SK-N-MC (cell line): ENCODE measurements at regions not wholly inside any gene's neighbourhood (a gene's known extent, or its start where the extent isn't known, plus 50 kb on each side); places are given as distances from the start of the nearest gene placed in this dataset.
"Not testable (repeated sequence)": the region's sequence is repeated elsewhere in the genome, so short reads cannot be mapped to it uniquely, and the experiment has no call there.

Experiments
- DNase-seq: peaks from one replicate; pipeline ENCODE4 v3.0.0-alpha.2; 2011; ENCODE audit warnings: low read depth, low spot score
- H3K27ac ChIP-seq: fragments of 200-600 bp; sonication (generic); 2 replicates; pipeline ENCODE4 v1.5.1; 2016; ENCODE audit warnings: mixed run types
- H3K36me3 ChIP-seq: fragments of 200-600 bp; sonication (generic); 2 replicates; pipeline ENCODE4 v1.6.1; 2017; ENCODE audit warnings: antibody characterized with exemption, low read length, mixed read lengths; ENCODE audit not compliant: insufficient read depth
- H3K4me3 ChIP-seq: fragments of 200-600 bp; sonication (generic); 2 replicates; pipeline ENCODE4 v1.5.1; 2016
- H3K9ac ChIP-seq: fragments of 200-600 bp; sonication (generic); 2 replicates; pipeline ENCODE4 v1.8.0; 2017; ENCODE audit warnings: mixed run types, mixed read lengths; ENCODE audit not compliant: insufficient read length
- H3K9me3 ChIP-seq: fragments of 200-600 bp; sonication (generic); 2 replicates; pipeline ENCODE4 v1.6.1; 2017; ENCODE audit warnings: low read depth, mild to moderate bottlenecking, antibody characterized with exemption, low read length, moderate library complexity, mixed read lengths
- EZH2 ChIP-seq: fragments of 200-600 bp; sonication (generic); IDR thresholded peaks from one replicate; pipeline ENCODE4 v1.6.1; 2017; ENCODE audit warnings: antibody characterized with exemption
- FOXP2 ChIP-seq: optimal IDR thresholded peaks from 2 replicates; pipeline ENCODE3; 2011; ENCODE audit warnings: mild to moderate bottlenecking, moderate library complexity; ENCODE audit not compliant: insufficient read depth; ENCODE audit errors: extremely low read length, control extremely low read depth
- POLR2AphosphoS5 ChIP-seq: IDR thresholded peaks from 2 replicates; pipeline ENCODE4 v1.6.1; 2012; ENCODE audit warnings: mild to moderate bottlenecking, low read depth, low read length, borderline replicate concordance

DNA sequence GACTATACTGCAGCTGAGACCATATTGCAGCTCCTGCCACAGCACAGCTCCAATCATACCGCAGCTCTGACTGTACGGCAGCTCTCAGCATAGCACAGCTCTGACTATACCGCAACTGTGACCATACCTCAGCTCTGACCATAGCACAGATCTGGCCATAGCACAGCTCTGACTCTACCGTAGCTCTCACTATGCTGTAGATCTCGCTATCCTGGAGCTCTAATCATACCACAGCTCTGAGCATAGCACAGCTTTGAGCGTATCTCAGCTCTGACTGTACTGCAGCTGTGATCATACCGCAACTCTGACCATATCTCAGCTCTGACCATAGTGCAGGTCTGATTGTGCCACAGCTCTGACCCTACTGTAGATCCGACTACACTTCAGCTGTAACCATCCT is 139.2 kb downstream of the ASMT start:
- H3K27ac ChIP-seq: no peak overlapping the region
- DNase-seq: no peak
- H3K9me3 ChIP-seq: no peaks in the 10 kb centered on the region
- no peaks in the 10 kb centered on the region for H3K36me3 ChIP-seq
- no peak overlapping the region for H3K9ac ChIP-seq
- TF ChIP-seq POLR2AphosphoS5: no peak
- TF ChIP-seq FOXP2: no peak
- TF ChIP-seq EZH2: no peak
- H3K4me3 ChIP-seq: no peak overlapping the region

DNA sequence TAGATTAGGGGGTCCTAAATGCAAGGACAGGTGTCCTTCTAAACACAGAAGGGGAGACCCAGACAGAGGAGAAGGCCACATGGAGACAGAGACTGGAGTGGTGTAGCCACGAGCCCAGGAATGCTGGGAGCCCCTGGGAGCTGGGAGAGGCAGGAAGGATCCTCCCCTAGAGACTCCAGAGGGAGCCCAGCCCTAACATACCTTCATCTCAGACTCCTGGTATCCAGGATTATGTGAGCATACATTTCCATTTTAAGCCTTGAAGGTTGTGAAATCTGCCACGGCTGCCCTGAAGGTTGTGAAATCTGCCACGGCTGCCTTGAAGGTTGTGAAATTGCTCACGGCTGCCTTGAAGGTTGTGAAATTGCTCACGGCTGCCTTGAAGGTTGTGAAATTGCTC is 148.4 kb downstream of the ASMT start:
- Histone ChIP-seq H3K9ac (no peak overlapping the region), H3K9me3 (no peaks in the 10 kb centered on the region), H3K36me3 (no peaks in the 10 kb centered on the region), H3K4me3 (0 out of 2 replicates have a peak overlapping the region, but pooled peaks have one; percentile 30), H3K27ac (peak overlapping the region; percentile 77; the same call in 1 of the 2 replicates)
- TF ChIP-seq POLR2AphosphoS5 (no peak), EZH2 (no peak), FOXP2 (no peak)
- DNase-seq: no peak

DNA sequence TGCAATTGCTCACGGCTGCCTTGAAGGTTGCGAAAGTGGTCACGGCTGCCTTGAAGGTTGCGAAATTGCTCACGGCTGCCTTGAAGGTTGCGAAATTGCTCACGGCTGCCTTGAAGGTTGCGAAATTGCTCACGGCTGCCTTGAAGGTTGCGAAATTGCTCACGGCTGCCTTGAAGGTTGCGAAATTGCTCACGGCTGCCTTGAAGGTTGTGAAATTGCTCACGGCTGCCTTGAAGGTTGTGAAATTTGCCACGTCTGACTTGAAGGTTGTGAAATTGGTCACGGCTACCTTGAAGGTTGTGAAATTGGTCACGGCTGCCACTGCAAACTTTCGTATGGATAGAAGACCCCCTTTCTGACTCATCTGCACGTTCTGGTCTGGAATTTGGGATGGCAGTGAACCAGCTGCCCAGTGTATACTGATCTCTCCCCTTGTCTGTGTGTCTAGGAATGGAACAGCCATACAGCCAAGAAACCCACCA is 150.1 kb downstream of the ASMT start:
- H3K9me3 ChIP-seq, H3K36me3 ChIP-seq, H3K9ac ChIP-seq, H3K4me3 ChIP-seq, DNase-seq: not testable (repeated sequence)
- peak overlapping the region; percentile 68 for H3K27ac ChIP-seq

DNA sequence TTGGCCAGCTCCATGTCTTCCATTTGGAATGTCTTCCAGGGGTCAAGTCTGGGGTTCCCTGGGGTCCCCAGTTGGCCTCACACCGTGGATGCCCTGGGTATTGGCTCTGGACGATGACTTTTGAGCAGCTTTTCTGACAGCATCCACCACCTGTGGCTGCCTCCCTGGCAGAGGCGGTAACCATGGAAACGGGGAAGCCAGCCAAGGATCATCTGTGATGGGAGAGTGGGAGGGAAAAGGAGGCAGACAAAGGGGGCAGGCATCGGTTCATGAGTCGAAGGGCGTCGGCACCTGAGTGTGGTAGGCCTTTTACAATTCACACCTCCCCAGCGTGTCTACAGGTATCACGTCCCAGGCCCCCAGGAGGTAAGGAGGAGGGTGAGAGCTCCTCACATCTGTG is 152.2 kb downstream of the ASMT start:
- Histone ChIP-seq H3K9ac (no peak overlapping the region), H3K36me3 (no peaks in the 10 kb centered on the region), H3K4me3 (no peak overlapping the region), H3K9me3 (no peaks in the 10 kb centered on the region), H3K27ac (no peak overlapping the region)
- no peak for DNase-seq
- TF ChIP-seq POLR2AphosphoS5 (no peak), FOXP2 (no peak), EZH2 (no peak)

DNA sequence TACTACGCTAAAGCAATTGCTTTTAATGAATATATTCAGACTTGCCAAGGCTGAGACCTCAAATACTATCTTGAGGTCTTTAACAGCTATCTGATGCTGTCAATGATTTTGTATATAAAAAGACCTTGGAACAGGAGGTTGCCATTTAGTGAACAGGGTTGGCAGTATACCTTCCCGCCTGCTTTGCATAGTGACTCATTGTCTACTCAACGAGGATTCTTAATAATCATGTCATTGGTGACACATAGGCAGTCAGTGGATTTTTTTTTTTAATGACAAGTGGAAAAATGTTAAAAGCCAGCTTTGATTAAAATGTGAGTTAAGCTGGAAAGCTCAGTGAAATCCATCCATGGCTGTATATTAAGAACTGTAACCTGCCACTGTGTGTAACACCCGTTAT is 164.0 kb downstream of the ASMT start:
- Histone ChIP-seq H3K9me3 (no peaks in the 10 kb centered on the region), H3K36me3 (no peaks in the 10 kb centered on the region), H3K4me3 (no peak overlapping the region), H3K27ac (no peak overlapping the region), H3K9ac (no peak overlapping the region)
- DNase-seq: no peak
- TF ChIP-seq FOXP2 (no peak), EZH2 (no peak), POLR2AphosphoS5 (no peak)

DNA sequence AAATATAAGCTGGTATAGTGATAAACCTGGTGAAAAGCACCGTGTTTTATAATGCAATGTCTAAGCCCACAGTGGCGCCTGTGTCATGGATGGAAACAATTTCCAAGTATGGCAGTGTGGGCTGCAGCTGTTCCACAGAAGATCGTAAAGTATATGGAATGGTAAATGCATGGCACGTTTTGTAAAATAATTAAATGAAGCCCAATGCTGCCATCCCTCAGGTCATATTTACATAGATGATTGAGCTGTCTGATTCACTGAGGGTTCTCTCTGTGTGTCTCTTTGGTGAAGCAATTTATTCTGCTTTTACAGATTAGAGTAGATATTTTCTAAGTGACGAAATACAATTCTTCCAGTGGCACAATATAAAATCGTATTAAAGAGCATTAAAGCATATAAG is 164.8 kb downstream of the ASMT start:
- no peak for DNase-seq
- H3K9me3 ChIP-seq: no peaks in the 10 kb centered on the region
- H3K36me3 ChIP-seq: no peaks in the 10 kb centered on the region
- H3K4me3 ChIP-seq: no peak overlapping the region
- H3K9ac ChIP-seq: no peak overlapping the region
- TF ChIP-seq FOXP2 (no peak), POLR2AphosphoS5 (no peak), EZH2 (no peak)
- no peak overlapping the region for H3K27ac ChIP-seq

DNA sequence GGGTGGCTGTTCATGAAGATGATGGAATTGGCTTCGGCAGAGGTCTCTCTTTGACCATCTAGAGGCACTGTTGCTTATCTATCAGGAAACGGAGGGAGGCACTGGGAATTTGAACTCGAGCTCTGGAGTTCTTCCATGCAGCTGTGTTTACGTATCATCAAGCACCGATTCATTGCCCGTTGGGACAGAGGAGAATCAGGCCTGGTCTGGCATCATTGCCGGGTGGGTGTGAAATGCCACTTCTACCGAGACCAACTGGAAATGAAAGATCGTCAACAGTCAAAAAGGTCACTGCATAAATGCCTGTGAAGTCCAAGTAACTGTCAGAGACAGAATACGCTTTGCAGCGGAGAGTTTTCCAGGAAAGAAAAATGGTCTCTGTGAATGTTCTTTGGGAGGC is 166.9 kb downstream of the ASMT start:
- Histone ChIP-seq H3K4me3 (no peak overlapping the region), H3K36me3 (no peaks in the 10 kb centered on the region), H3K27ac (no peak overlapping the region), H3K9ac (no peak overlapping the region), H3K9me3 (no peaks in the 10 kb centered on the region)
- DNase-seq: no peak
- TF ChIP-seq FOXP2: no peak

DNA sequence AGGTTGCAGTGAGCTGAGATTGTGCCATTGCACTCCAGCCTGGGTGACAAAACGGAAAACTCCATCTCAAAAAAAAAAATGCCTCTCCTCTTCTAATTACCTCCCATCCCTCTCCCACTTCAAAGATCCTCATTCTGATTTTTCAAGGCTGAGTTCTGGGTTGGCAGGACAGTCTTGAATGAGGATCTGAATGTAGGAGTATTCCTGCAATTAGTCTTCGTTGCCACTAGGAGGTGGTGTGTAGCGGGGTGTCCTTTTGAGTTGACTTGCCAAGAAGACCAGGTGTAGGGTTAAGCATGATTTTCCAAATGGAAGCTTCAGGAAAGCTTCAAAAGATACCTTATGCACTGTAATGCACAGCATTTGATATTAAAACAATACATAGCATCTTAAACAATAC is 169.9 kb downstream of the ASMT start:
- TF ChIP-seq EZH2 (no peak), FOXP2 (no peak), POLR2AphosphoS5 (no peak)
- no peak overlapping the region for H3K4me3 ChIP-seq
- no peak for DNase-seq
- no peaks in the 10 kb centered on the region for H3K9me3 ChIP-seq
- no peak overlapping the region for H3K9ac ChIP-seq
- no peaks in the 10 kb centered on the region for H3K36me3 ChIP-seq
- no peak overlapping the region for H3K27ac ChIP-seq

DNA sequence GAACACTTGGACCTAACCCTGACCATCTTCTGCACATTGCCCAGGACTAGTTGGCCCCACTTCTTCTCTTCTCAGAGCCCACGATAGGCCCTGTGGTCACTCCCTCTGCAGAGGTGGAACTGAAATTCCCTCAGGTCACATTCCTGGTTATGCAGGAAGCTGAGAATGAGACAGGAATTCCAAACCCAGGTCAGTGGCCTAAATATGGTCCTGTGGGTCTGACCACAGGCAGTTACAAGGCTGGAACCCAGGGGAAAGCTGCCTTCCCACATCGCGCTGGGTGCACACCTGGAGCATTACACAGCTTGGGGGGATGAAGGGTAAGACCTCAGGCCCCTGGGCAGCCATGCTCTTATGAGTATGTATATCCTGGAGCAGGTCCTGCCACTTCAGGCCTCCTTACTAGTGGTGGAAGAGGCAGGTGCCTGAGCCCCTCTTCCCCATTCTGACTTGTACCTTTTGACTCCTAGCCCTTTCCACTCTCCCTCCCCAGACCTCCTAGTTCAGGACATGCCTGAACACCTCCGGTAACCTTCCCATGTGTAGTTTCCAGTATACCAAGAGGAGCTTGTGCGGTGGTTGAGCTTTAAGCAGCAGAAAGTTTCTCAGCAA is 173.5 kb downstream of the ASMT start:
- no peak overlapping the region for H3K9ac ChIP-seq
- H3K4me3 ChIP-seq: no peak overlapping the region
- no peak overlapping the region for H3K27ac ChIP-seq
- no peak for DNase-seq
- no peak for TF ChIP-seq POLR2AphosphoS5
- TF ChIP-seq FOXP2: no peak
- no peak for TF ChIP-seq EZH2
- H3K9me3 ChIP-seq: no peaks in the 10 kb centered on the region
- no peaks in the 10 kb centered on the region for H3K36me3 ChIP-seq

DNA sequence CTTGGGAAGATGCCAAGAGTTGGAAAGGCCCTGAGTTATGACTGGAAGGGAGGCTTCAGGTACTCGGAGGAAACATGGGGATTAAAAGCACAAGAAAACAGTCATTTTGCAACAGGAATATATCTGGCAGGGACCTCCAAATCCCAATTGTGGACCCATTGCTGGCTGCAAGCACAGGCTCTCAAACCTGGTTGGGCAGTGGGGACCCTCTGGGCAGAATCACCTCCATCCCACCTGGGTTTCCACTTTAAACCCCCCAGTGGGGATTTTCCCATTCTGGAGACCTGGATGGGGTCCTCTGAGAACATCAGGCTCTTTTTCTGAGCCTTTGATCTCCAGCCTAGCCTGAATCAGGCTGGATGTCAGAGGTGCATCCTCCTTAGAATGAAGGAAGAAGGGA is 177.8 kb downstream of the ASMT start:
- TF ChIP-seq FOXP2 (no peak), POLR2AphosphoS5 (no peak), EZH2 (no peak)
- H3K4me3 ChIP-seq: no peak overlapping the region
- no peaks in the 10 kb centered on the region for H3K36me3 ChIP-seq
- no peak overlapping the region for H3K27ac ChIP-seq
- H3K9ac ChIP-seq: no peak overlapping the region
- no peaks in the 10 kb centered on the region for H3K9me3 ChIP-seq
- DNase-seq: no peak
